Breast epithelium (tissue), 4 donors: ENCODE measurements at regions not wholly inside any gene's neighbourhood (a gene's known extent, or its start where the extent isn't known, plus 50 kb on each side); places are given as distances from the start of the nearest gene placed in this dataset.

ENCODE experiments used
- DNase-seq, 2 donors: peaks; one replicate each; pipeline ENCODE4 v3.0.0-alpha.2; 2019; ENCODE audit warnings: low spot score in 2 of 2
- H3K27ac ChIP-seq, 2 donors: fragments of 200-600 bp; sonication (generic) in 1 of 2; one replicate each; pipeline ENCODE4 v1.5.1; 2016 to 2019; ENCODE audit warnings: mild to moderate bottlenecking in 1 of 2
- H3K27me3 ChIP-seq, 2 donors: fragments of 200-600 bp; sonication (generic) in 1 of 2; one replicate each; pipeline versions ENCODE4 v1.5.1 to v1.6.0; 2017 to 2019; ENCODE audit warnings: control low read depth in 1 of 2, mild to moderate bottlenecking in 1 of 2
- H3K36me3 ChIP-seq: fragments of 200-600 bp; one replicate; pipeline ENCODE4 v1.5.1; 2019
- H3K4me1 ChIP-seq, 2 donors: fragments of 200-600 bp; sonication (generic); one replicate each; pipeline ENCODE4 v1.5.1; 2016 to 2019; ENCODE audit warnings: control low read depth in 1 of 2
- H3K4me3 ChIP-seq, 3 donors: fragments of 200-600 bp; sonication (generic); 1 replicate in 2 of 3; 2 replicates in 1 of 3; pipeline ENCODE4 v1.5.1; 2016 to 2019; ENCODE audit warnings: mild to moderate bottlenecking in 3 of 3, moderate library complexity in 2 of 3
- H3K9me3 ChIP-seq, 2 donors: fragments of 200-600 bp; sonication (generic) in 1 of 2; one replicate each; pipeline ENCODE4 v1.5.1; 2016 to 2019; ENCODE audit warnings: control low read depth in 1 of 2
- CTCF ChIP-seq, 3 donors: fragments of 450-650 bp; IDR thresholded peaks; one replicate each; pipeline ENCODE4 v1.5.1; 2016 to 2017; ENCODE audit warnings: antibody characterized with exemption in 3 of 3, mild to moderate bottlenecking in 3 of 3, moderate library complexity in 3 of 3
- POLR2A ChIP-seq: fragments of 450-650 bp; IDR thresholded peaks from one replicate; pipeline ENCODE4 v1.6.1; 2016; ENCODE audit warnings: antibody characterized with exemption, mild to moderate bottlenecking, moderate library complexity
- POLR2AphosphoS5 ChIP-seq, 3 donors: sonication (generic); formaldehyde crosslinking; IDR thresholded peaks; one replicate each; pipeline ENCODE4 v1.6.1; 2017; ENCODE audit warnings: antibody characterized with exemption in 3 of 3
- intact Hi-C: fragments of 100-400 bp; cut with DNase I; formaldehyde crosslinking; loops from one replicate; pipeline ENCODE4 v1.15.1; 2023; ENCODE audit warnings: low total_unique reads

GRCh38 chr16:35841632-35842031 is 2382.2 kb downstream of the TP53TG3F start:
- H3K4me1 ChIP-seq: no peaks in the 10 kb centered on the region
- intact Hi-C loops: no loop called here
- TF ChIP-seq CTCF (IDR thresholded peaks at IDR 0.05): no peak
- no peak for TF ChIP-seq POLR2AphosphoS5 (IDR thresholded peaks at IDR 0.05)
- no peak for TF ChIP-seq POLR2A

GRCh38 chr16:35862242-35862641 is 2402.8 kb downstream of the TP53TG3F start:
- TF ChIP-seq POLR2A (no peak), POLR2AphosphoS5 (IDR thresholded peaks at IDR 0.05) (no peak), CTCF (IDR thresholded peaks at IDR 0.05) (no peak)
- Histone ChIP-seq H3K36me3 (no peaks in the 10 kb centered on the region), H3K27me3 (no peaks in the 10 kb centered on the region), H3K4me3 (no peak overlapping the region), H3K9me3 (peaks cover 5 to 9% of the 10 kb centered on the region in 2 donors), H3K4me1 (no peaks in the 10 kb centered on the region), H3K27ac (no peak overlapping the region)
- intact Hi-C loops: no loop called here
- DNase-seq: no peak

More at GRCh38 chr16:35841632-35842031, 2382.2 kb downstream of the TP53TG3F start:
- Histone ChIP-seq H3K27ac (no peak overlapping the region), H3K4me3 (no peak overlapping the region), H3K9me3 (peaks cover 0 to 10% of the 10 kb centered on the region in 2 donors), H3K27me3 (no peaks in the 10 kb centered on the region), H3K36me3 (no peaks in the 10 kb centered on the region)
- DNase-seq: no peak

GRCh38 chr16:35868630-35869029 is 2409.2 kb downstream of the TP53TG3F start:
- Histone ChIP-seq H3K4me1 (no peaks in the 10 kb centered on the region), H3K4me3 (no peak overlapping the region), H3K36me3 (no peaks in the 10 kb centered on the region), H3K9me3 (peaks cover 5 to 6% of the 10 kb centered on the region in 2 donors), H3K27me3 (no peaks in the 10 kb centered on the region), H3K27ac (no peak overlapping the region)
- intact Hi-C loops: no loop called here
- TF ChIP-seq CTCF (IDR thresholded peaks at IDR 0.05) (no peak), POLR2AphosphoS5 (IDR thresholded peaks at IDR 0.05) (no peak), POLR2A (no peak)
- DNase-seq: no peak

- Histone ChIP-seq H3K4me1 (no peaks in the 10 kb centered on the region), H3K36me3 (no peaks in the 10 kb centered on the region), H3K9me3 (peaks cover 0 to 6% of the 10 kb centered on the region in 2 donors), H3K4me3 (no peak overlapping the region), H3K27ac (no peak overlapping the region), H3K27me3 (no peaks in the 10 kb centered on the region)
- intact Hi-C loops: no loop called here
- TF ChIP-seq POLR2A (no peak), POLR2AphosphoS5 (IDR thresholded peaks at IDR 0.05) (no peak), CTCF (IDR thresholded peaks at IDR 0.05) (no peak)
- DNase-seq: no peak
These were observed 2414.1 kb downstream of the TP53TG3F start for GRCh38 chr16:35873472-35873871.

- H3K9me3 ChIP-seq: no peaks in the 10 kb centered on the region
- H3K36me3 ChIP-seq: no peaks in the 10 kb centered on the region
- no peak for DNase-seq
- no peaks in the 10 kb centered on the region for H3K27me3 ChIP-seq
- no peak overlapping the region for H3K27ac ChIP-seq
- H3K4me3 ChIP-seq: no peak overlapping the region
- intact Hi-C loops: no loop called here
- TF ChIP-seq CTCF (IDR thresholded peaks at IDR 0.05): no peak
- TF ChIP-seq POLR2AphosphoS5 (IDR thresholded peaks at IDR 0.05): no peak
- no peak for TF ChIP-seq POLR2A
- H3K4me1 ChIP-seq: no peaks in the 10 kb centered on the region
These were observed 2422.2 kb downstream of the TP53TG3F start for GRCh38 chr16:35881654-35882053.
